Progenitor cell of endocrine pancreas (in vitro differentiated cells): ENCODE measurements at regions not wholly inside any gene's neighbourhood (a gene's known extent, or its start where the extent isn't known, plus 50 kb on each side); places are given as distances from the start of the nearest gene placed in this dataset.

ENCODE experiments used
- DNase-seq: peaks from one replicate; pipeline ENCODE4 v3.0.0; 2021; ENCODE audit warnings: low spot score; ENCODE audit not compliant: unreplicated experiment
- H3K27ac Mint-ChIP-seq: 2 replicates; pipeline ENCODE4 v1.8.0; 2021; ENCODE audit warnings: mild to moderate bottlenecking, moderate library complexity, mixed read lengths
- H3K27me3 Mint-ChIP-seq: 2 replicates; pipeline ENCODE4 v1.8.0; 2021; ENCODE audit warnings: mixed read lengths
- H3K36me3 Mint-ChIP-seq: 2 replicates; pipeline ENCODE4 v1.8.0; 2022; ENCODE audit warnings: mixed read lengths; ENCODE audit not compliant: insufficient read depth
- H3K4me1 Mint-ChIP-seq: 2 replicates; pipeline ENCODE4 v1.8.0; 2021; ENCODE audit warnings: low read depth, mixed read lengths
- H3K4me3 Mint-ChIP-seq: 2 replicates; pipeline ENCODE4 v1.8.0; 2021; ENCODE audit warnings: low read depth, mild to moderate bottlenecking, moderate library complexity, mixed read lengths
- H3K9me3 Mint-ChIP-seq: 2 replicates; pipeline ENCODE4 v1.8.0; 2021; ENCODE audit warnings: low read depth, mixed read lengths
- CTCF ChIP-seq: fragments of 200-600 bp; sonication (generic); IDR thresholded peaks from one replicate; pipeline ENCODE4 v1.5.0; 2021; ENCODE audit warnings: antibody characterized with exemption, mild to moderate bottlenecking; ENCODE audit not compliant: unreplicated experiment

- Mint-ChIP-seq H3K27ac (no peak overlapping the region), H3K4me1 (no peaks in the 10 kb centered on the region), H3K36me3 (no peaks in the 10 kb centered on the region), H3K27me3 (peaks cover 5% of the 10 kb centered on the region), H3K9me3 (peaks cover 13% of the 10 kb centered on the region), H3K4me3 (no peak overlapping the region)
- TF ChIP-seq CTCF = no peak
- no peak for DNase-seq
These were observed 245.7 kb downstream of the EPM2A start for GRCh38 chr6:145489583-145489982.

DNA sequence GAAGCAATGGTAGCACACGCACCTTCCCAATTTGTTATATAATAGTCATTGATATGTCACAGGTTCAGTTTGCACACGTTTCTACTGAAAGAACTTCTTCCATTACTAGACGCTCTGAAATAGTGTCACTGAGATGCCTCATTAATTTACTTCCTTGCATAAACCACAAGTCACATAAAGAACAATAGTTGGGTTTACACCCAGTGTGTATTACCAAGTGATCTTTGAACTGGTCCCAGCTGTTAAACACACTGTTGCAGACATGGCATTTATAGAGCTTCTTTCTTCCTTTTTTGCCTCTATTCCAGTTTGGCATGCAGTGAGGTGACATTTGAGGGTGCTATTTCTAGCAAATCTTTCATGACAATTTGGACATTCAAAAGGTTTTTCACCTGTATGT lies 245.3 kb downstream of the EPM2A start:
- H3K9me3 Mint-ChIP-seq = peaks cover 16% of the 10 kb centered on the region
- H3K27me3 Mint-ChIP-seq = peaks cover 5% of the 10 kb centered on the region
- TF ChIP-seq CTCF = no peak
- H3K4me3 Mint-ChIP-seq = no peak overlapping the region
- H3K36me3 Mint-ChIP-seq = peaks cover 2% of the 10 kb centered on the region
- no peaks in the 10 kb centered on the region for H3K4me1 Mint-ChIP-seq
- no peak for DNase-seq
- no peak overlapping the region for H3K27ac Mint-ChIP-seq

GRCh38 chr6:145491126-145491525 lies 244.2 kb downstream of the EPM2A start:
- TF ChIP-seq CTCF = no peak
- Mint-ChIP-seq H3K9me3 (peaks cover 19% of the 10 kb centered on the region), H3K4me1 (no peaks in the 10 kb centered on the region), H3K36me3 (peaks cover 2% of the 10 kb centered on the region), H3K27me3 (peaks cover 5% of the 10 kb centered on the region), H3K4me3 (no peak overlapping the region), H3K27ac (no peak overlapping the region)
- no peak for DNase-seq

- Mint-ChIP-seq H3K9me3 (peaks cover 23% of the 10 kb centered on the region), H3K4me1 (no peaks in the 10 kb centered on the region), H3K36me3 (peaks cover 2% of the 10 kb centered on the region), H3K4me3 (no peak overlapping the region), H3K27me3 (no peaks in the 10 kb centered on the region), H3K27ac (no peak overlapping the region)
- DNase-seq = no peak
- no peak for TF ChIP-seq CTCF
These were observed 238.3 kb downstream of the EPM2A start for GRCh38 chr6:145497006-145497405.

GRCh38 chr6:145498425-145498824 lies 236.9 kb downstream of the EPM2A start:
- Mint-ChIP-seq H3K4me3 (no peak overlapping the region), H3K27me3 (no peaks in the 10 kb centered on the region), H3K36me3 (peaks cover 2% of the 10 kb centered on the region), H3K9me3 (peaks cover 23% of the 10 kb centered on the region), H3K4me1 (no peaks in the 10 kb centered on the region), H3K27ac (no peak overlapping the region)
- TF ChIP-seq CTCF = no peak
- DNase-seq = no peak
